Left lung (tissue), 4 donors: ENCODE measurements at regions not wholly inside any gene's neighbourhood (a gene's known extent, or its start where the extent isn't known, plus 50 kb on each side); places are given as distances from the start of the nearest gene placed in this dataset.
A peak's percentile ranks its signal among the peaks of the same experiment; 100 is the strongest.

ENCODE experiments used
- ATAC-seq: fragments of 200-7000 bp; cut with Tn5 transposase; one replicate; pipeline ENCODE4 v1.9.1; 2020; ENCODE audit warnings: moderate library complexity
- DNase-seq, 4 donors: peaks; one replicate each; pipeline ENCODE4 v3.0.0-alpha.2; 2013 to 2020
- H3K27ac ChIP-seq, 2 donors: fragments of 200-600 bp; sonication (generic) in 1 of 2; one replicate each; pipeline versions ENCODE4 v1.5.0 to v1.8.0; 2020 to 2021
- H3K27me3 ChIP-seq, 2 donors: fragments of 200-600 bp; sonication (generic) in 1 of 2; one replicate each; pipeline versions ENCODE4 v1.5.0 to v1.8.0; 2020 to 2021
- H3K36me3 ChIP-seq, 2 donors: fragments of 200-600 bp; sonication (generic) in 1 of 2; one replicate each; pipeline versions ENCODE4 v1.5.0 to v1.8.0; 2020 to 2021
- H3K4me1 ChIP-seq, 2 donors: fragments of 200-600 bp; one replicate each; pipeline ENCODE4 v1.8.0; 2021
- H3K4me3 ChIP-seq, 2 donors: fragments of 200-600 bp; sonication (generic) in 1 of 2; one replicate each; pipeline versions ENCODE4 v1.5.0 to v1.8.0; 2020 to 2021; ENCODE audit warnings: mild to moderate bottlenecking in 1 of 2
- H3K9me3 ChIP-seq, 2 donors: fragments of 200-600 bp; sonication (generic) in 1 of 2; one replicate each; pipeline versions ENCODE4 v1.5.0 to v1.8.0; 2020 to 2021
- CTCF ChIP-seq, 2 donors: fragments of 200-600 bp; sonication (generic) in 1 of 2; IDR thresholded peaks; one replicate each; pipeline versions ENCODE4 v1.5.0 to v1.8.0; 2021; ENCODE audit warnings: antibody characterized with exemption in 2 of 2
- intact Hi-C, 2 donors: fragments of 100-400 bp; cut with DNase I; formaldehyde crosslinking; loops; one replicate each; pipeline versions ENCODE4 v1.11.2 to v1.14.2; 2022
- donor health status: DM: no; HTN: yes; CAD: no.
- donor health status: DM: no; HTN: no; CAD: no.

- ATAC-seq: peak; percentile 78
- no peak overlapping the region for H3K4me3 ChIP-seq
- H3K9me3 ChIP-seq: no peaks in the 10 kb centered on the region
- H3K4me1 ChIP-seq: peaks cover 14 to 44% of the 10 kb centered on the region in 2 donors
- DNase-seq: no peak
- peak overlapping the region; percentile 15 to 67 for H3K27ac ChIP-seq
- no peaks in the 10 kb centered on the region for H3K36me3 ChIP-seq
- intact Hi-C loops: no loop called here
- H3K27me3 ChIP-seq: no peaks in the 10 kb centered on the region
- TF ChIP-seq CTCF (IDR thresholded peaks at IDR 0.05): no peak
Observed at GRCh38 chr1:98323388-98323787, 338.1 kb upstream of the SNX7 start.

- Histone ChIP-seq H3K4me1 (peaks cover 14 to 44% of the 10 kb centered on the region in 2 donors), H3K27ac (peak overlapping the region; percentile 15 to 67), H3K9me3 (no peaks in the 10 kb centered on the region), H3K36me3 (no peaks in the 10 kb centered on the region), H3K27me3 (no peaks in the 10 kb centered on the region), H3K4me3 (no peak overlapping the region)
- no peak for DNase-seq
- intact Hi-C loops: no loop called here
- no peak for ATAC-seq
- no peak for TF ChIP-seq CTCF (IDR thresholded peaks at IDR 0.05)
Observed at GRCh38 chr1:98322966-98323365, 338.6 kb upstream of the SNX7 start.

- ATAC-seq (no peak), DNase-seq (no peak)
- H3K4me3 ChIP-seq: no peak overlapping the region
- no peaks in the 10 kb centered on the region for H3K9me3 ChIP-seq
- H3K27me3 ChIP-seq: no peaks in the 10 kb centered on the region
- no peak for TF ChIP-seq CTCF (IDR thresholded peaks at IDR 0.05)
- no peaks in the 10 kb centered on the region for H3K36me3 ChIP-seq
- H3K27ac ChIP-seq: no peak overlapping the region
- H3K4me1 ChIP-seq: peaks cover 14 to 44% of the 10 kb centered on the region in 2 donors
- intact Hi-C loops: no loop called here
Observed at GRCh38 chr1:98322086-98322485, 339.4 kb upstream of the SNX7 start.

GRCh38 chr1:98321191-98321590, 340.3 kb upstream of the SNX7 start:
- intact Hi-C loops: no loop called here
- Histone ChIP-seq H3K9me3 (no peaks in the 10 kb centered on the region), H3K27ac (no peak overlapping the region), H3K36me3 (no peaks in the 10 kb centered on the region), H3K27me3 (no peaks in the 10 kb centered on the region), H3K4me1 (peaks cover 14 to 40% of the 10 kb centered on the region in 2 donors), H3K4me3 (no peak overlapping the region)
- no peak for ATAC-seq
- DNase-seq: no peak
- TF ChIP-seq CTCF (IDR thresholded peaks at IDR 0.05): no peak

GRCh38 chr1:98316286-98316905, 345.1 kb upstream of the SNX7 start:
- no peak for ATAC-seq
- intact Hi-C loops: no loop called here
- no peak overlapping the region for H3K27ac ChIP-seq

More at GRCh38 chr1:98316286-98316905, 345.1 kb upstream of the SNX7 start:
- Histone ChIP-seq H3K4me3 (no peak overlapping the region), H3K4me1 (peaks cover 5 to 10% of the 10 kb centered on the region in 2 donors), H3K27me3 (no peaks in the 10 kb centered on the region), H3K9me3 (no peaks in the 10 kb centered on the region), H3K36me3 (no peaks in the 10 kb centered on the region)
- peak in 1 of 4 donors; percentile 55 for DNase-seq
- no peak for TF ChIP-seq CTCF (IDR thresholded peaks at IDR 0.05)
